IMR-90 (cell line): ENCODE measurements at regions not wholly inside any gene's neighbourhood (a gene's known extent, or its start where the extent isn't known, plus 50 kb on each side); places are given as distances from the start of the nearest gene placed in this dataset.

Experiments used
- CTCF ChIP-seq: conservative IDR thresholded peaks from 2 replicates; pipeline ENCODE4 v1.5.1; 2012; ENCODE audit warnings: mild to moderate bottlenecking, low read depth, low read length, improper control_type of control experiment
- ELK1 ChIP-seq: fragments of 150-350 bp; IDR thresholded peaks from 2 replicates; pipeline ENCODE4 v1.6.1; 2016; ENCODE audit warnings: low read depth, mild to moderate bottlenecking, low read length, moderate library complexity, borderline replicate concordance
- FOS ChIP-seq: fragments of 150-350 bp; IDR thresholded peaks from 2 replicates; pipeline ENCODE4 v1.6.1; 2016; ENCODE audit warnings: low read depth, low read length
- MXI1 ChIP-seq: IDR thresholded peaks from 2 replicates; pipeline ENCODE4 v1.6.1; 2012; ENCODE audit warnings: low read depth, mild to moderate bottlenecking, low read length, moderate library complexity, borderline replicate concordance
- POLR2A ChIP-seq: IDR thresholded peaks from 2 replicates; pipeline ENCODE4 v1.6.1; 2012; ENCODE audit warnings: mild to moderate bottlenecking, low read depth, low read length
- RAD21 ChIP-seq: IDR thresholded peaks from 2 replicates; pipeline ENCODE4 v1.6.1; 2012; ENCODE audit warnings: low read length, improper control_type of control experiment
- USF2 ChIP-seq: fragments of 150-350 bp; IDR thresholded peaks from 2 replicates; pipeline ENCODE4 v1.6.1; 2017; ENCODE audit warnings: mild to moderate bottlenecking, antibody characterized with exemption, low read length, low read depth

GRCh38 chr16:62954144-62955032 is 918.1 kb upstream of the CDH8 start:
- TF ChIP-seq CTCF (no peak), FOS (no peak), POLR2A (no peak), USF2 (no peak), ELK1 (no peak), RAD21 (no peak), MXI1 (no peak)
